Neural progenitor cell (in vitro differentiated cells): ENCODE measurements at regions not wholly inside any gene's neighbourhood (a gene's known extent, or its start where the extent isn't known, plus 50 kb on each side); places are given as distances from the start of the nearest gene placed in this dataset.
A peak's percentile ranks its signal among the peaks of the same experiment; 100 is the strongest.

Source experiments
- DNase-seq: peaks from one replicate; pipeline ENCODE4 v3.0.0-alpha.2; 2016; ENCODE audit warnings: low spot score
- H2AFZ ChIP-seq: fragments of 200-600 bp; sonication (generic); replicated peaks from 2 replicates; pipeline ENCODE4 v1.6.1; 2016; ENCODE audit warnings: antibody characterized with exemption
- H3F3A ChIP-seq: fragments of 200-600 bp; sonication (generic); 2 replicates; pipeline ENCODE4 v1.6.1; 2016; ENCODE audit warnings: antibody characterized with exemption, low read depth
- H3K27ac ChIP-seq: fragments of 200-600 bp; sonication (generic); 2 replicates; pipeline ENCODE4 v1.5.1; 2016; ENCODE audit warnings: mild to moderate bottlenecking
- H3K27me3 ChIP-seq: fragments of 200-600 bp; sonication (generic); 2 replicates; pipeline ENCODE4 v1.6.1; 2016; ENCODE audit warnings: mild to moderate bottlenecking, moderate library complexity
- H3K36me3 ChIP-seq: fragments of 200-600 bp; sonication (generic); 2 replicates; pipeline ENCODE4 v1.5.1; 2016
- H3K4me1 ChIP-seq: fragments of 200-600 bp; sonication (generic); 2 replicates; pipeline ENCODE4 v1.6.1; 2016; ENCODE audit warnings: mixed run types
- H3K4me2 ChIP-seq: fragments of 200-600 bp; sonication (generic); 2 replicates; pipeline ENCODE4 v1.6.1; 2016
- H3K4me3 ChIP-seq: fragments of 200-600 bp; sonication (generic); 2 replicates; pipeline ENCODE4 v1.5.1; 2016
- H3K79me2 ChIP-seq: fragments of 200-600 bp; sonication (generic); 2 replicates; pipeline ENCODE4 v1.6.1; 2016; ENCODE audit warnings: low read depth
- H3K9ac ChIP-seq: fragments of 200-600 bp; sonication (generic); 2 replicates; pipeline ENCODE4 v1.6.1; 2016
- H3K9me3 ChIP-seq: fragments of 200-600 bp; sonication (generic); 2 replicates; pipeline ENCODE4 v1.5.1; 2016; ENCODE audit warnings: low read depth
- H4K20me1 ChIP-seq: fragments of 200-600 bp; sonication (generic); 2 replicates; pipeline ENCODE4 v1.6.1; 2016; ENCODE audit warnings: low read depth
- H3K27ac Mint-ChIP-seq: 3 replicates; pipeline ENCODE4 v1.8.0; 2021; ENCODE audit warnings: mixed read lengths
- H3K27me3 Mint-ChIP-seq: 2 replicates; pipeline ENCODE4 v1.8.0; 2022; ENCODE audit warnings: low read depth, mild to moderate bottlenecking, inconsistent platforms, moderate library complexity, mixed read lengths; ENCODE audit not compliant: insufficient read depth
- H3K36me3 Mint-ChIP-seq: 3 replicates; pipeline ENCODE4 v1.8.0; 2021; ENCODE audit warnings: mixed read lengths
- H3K4me1 Mint-ChIP-seq: 3 replicates; pipeline ENCODE4 v1.8.0; 2021; ENCODE audit warnings: mixed read lengths
- H3K4me3 Mint-ChIP-seq: 3 replicates; pipeline ENCODE4 v1.8.0; 2021; ENCODE audit warnings: mild to moderate bottlenecking, moderate library complexity, mixed read lengths
- H3K9me3 Mint-ChIP-seq: 3 replicates; pipeline ENCODE4 v1.8.0; 2020; ENCODE audit warnings: mixed read lengths
- CTCF ChIP-seq: fragments of 200-600 bp; sonication (generic); IDR thresholded peaks from 2 replicates; pipeline ENCODE4 v1.5.1; 2017; ENCODE audit warnings: antibody characterized with exemption, mild to moderate bottlenecking
- EZH2 ChIP-seq: fragments of 200-600 bp; sonication (generic); IDR thresholded peaks from 2 replicates; pipeline ENCODE4 v1.6.1; 2017; ENCODE audit warnings: antibody characterized with exemption, mild to moderate bottlenecking, moderate library complexity
- EZH2phosphoT487 ChIP-seq: fragments of 200-600 bp; sonication (generic); IDR thresholded peaks from 2 replicates; pipeline ENCODE4 v1.6.1; 2017; ENCODE audit warnings: antibody characterized with exemption

DNA sequence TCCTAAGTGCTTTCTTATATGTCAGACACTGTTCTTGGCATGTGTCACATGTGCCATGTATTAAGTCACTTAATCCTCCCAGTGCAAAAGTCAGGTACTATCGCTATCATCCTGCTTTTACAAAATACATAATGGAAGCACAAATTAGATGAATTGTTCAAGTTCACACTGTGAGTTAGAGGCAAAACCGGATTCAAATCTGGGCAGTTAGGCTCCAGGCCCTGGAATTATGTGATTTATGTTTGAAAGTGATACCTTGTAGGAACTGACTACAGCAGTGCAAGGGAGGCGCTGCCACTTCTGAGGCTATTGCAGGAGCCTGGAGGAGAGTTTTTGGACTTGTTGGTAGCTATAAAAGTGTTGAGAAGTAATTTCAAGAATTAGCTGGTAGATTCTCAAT is 358.3 kb downstream of the HLX start:
- no peaks in the 10 kb centered on the region for H3K36me3 ChIP-seq
- H3K79me2 ChIP-seq, result no peaks in the 10 kb centered on the region
- H3K27ac Mint-ChIP-seq, result no peak overlapping the region
- no peaks in the 10 kb centered on the region for H3F3A ChIP-seq
- no peak overlapping the region for H3K27ac ChIP-seq
- H3K27me3 ChIP-seq, result no peaks in the 10 kb centered on the region
- no peak for DNase-seq
- H3K4me1 Mint-ChIP-seq, result no peaks in the 10 kb centered on the region
- H3K4me3 ChIP-seq, result no peak overlapping the region
- H3K4me1 ChIP-seq, result no peaks in the 10 kb centered on the region
- no peak overlapping the region for H2AFZ ChIP-seq
- H4K20me1 ChIP-seq, result no peaks in the 10 kb centered on the region
- H3K9me3 Mint-ChIP-seq, result peaks cover under 1% of the 10 kb centered on the region
- H3K36me3 Mint-ChIP-seq, result no peaks in the 10 kb centered on the region
- H3K9me3 ChIP-seq, result no peaks in the 10 kb centered on the region
- no peak overlapping the region for H3K9ac ChIP-seq
- H3K27me3 Mint-ChIP-seq, result no peaks in the 10 kb centered on the region
- TF ChIP-seq EZH2phosphoT487 (no peak), EZH2 (no peak), CTCF (no peak)
- no peak overlapping the region for H3K4me3 Mint-ChIP-seq
- H3K4me2 ChIP-seq, result no peak overlapping the region

- H4K20me1 ChIP-seq, result no peaks in the 10 kb centered on the region
- Mint-ChIP-seq H3K4me3 (no peak overlapping the region), H3K4me1 (no peaks in the 10 kb centered on the region), H3K36me3 (no peaks in the 10 kb centered on the region), H3K27me3 (no peaks in the 10 kb centered on the region), H3K27ac (no peak overlapping the region), H3K9me3 (peaks cover 2% of the 10 kb centered on the region)
- no peaks in the 10 kb centered on the region for H3K9me3 ChIP-seq
- H3K36me3 ChIP-seq, result no peaks in the 10 kb centered on the region
- no peaks in the 10 kb centered on the region for H3K4me1 ChIP-seq
- no peak overlapping the region for H3K4me3 ChIP-seq
- no peak overlapping the region for H3K9ac ChIP-seq
- H3K27me3 ChIP-seq, result no peaks in the 10 kb centered on the region
- DNase-seq, result no peak
- H3F3A ChIP-seq, result no peaks in the 10 kb centered on the region
- no peak overlapping the region for H3K4me2 ChIP-seq
- H3K79me2 ChIP-seq, result no peaks in the 10 kb centered on the region
- no peak overlapping the region for H3K27ac ChIP-seq
- TF ChIP-seq EZH2, result no peak
- no peak overlapping the region for H2AFZ ChIP-seq
Observed at GRCh38 chr1:221239181-221239580, 359.9 kb downstream of the HLX start.

DNA sequence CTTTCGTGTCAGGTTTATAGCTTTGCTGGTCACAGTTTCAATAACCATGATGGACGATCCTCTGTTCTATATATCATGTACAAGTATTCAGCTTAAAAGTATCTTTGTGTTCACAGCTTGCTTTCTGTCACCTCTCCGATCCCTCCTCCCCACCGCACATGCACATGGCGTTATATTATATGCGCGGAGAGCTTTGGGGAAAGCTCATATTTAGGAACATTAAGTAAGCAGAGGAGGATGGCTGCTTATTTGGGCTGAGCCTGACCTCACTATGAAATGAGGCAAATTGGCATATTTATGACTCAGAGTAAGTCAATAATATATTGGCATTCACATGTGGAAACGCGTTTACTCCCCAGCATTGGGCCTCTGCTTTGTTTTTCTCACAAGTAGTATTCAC is 360.5 kb downstream of the HLX start:
- Histone ChIP-seq H3K4me3 (no peak overlapping the region), H3K27ac (no peak overlapping the region), H3K79me2 (no peaks in the 10 kb centered on the region), H3K9me3 (no peaks in the 10 kb centered on the region), H3K4me2 (no peak overlapping the region), H3K9ac (no peak overlapping the region), H3K36me3 (no peaks in the 10 kb centered on the region), H4K20me1 (no peaks in the 10 kb centered on the region), H2AFZ (no peak overlapping the region), H3F3A (no peaks in the 10 kb centered on the region), H3K4me1 (no peaks in the 10 kb centered on the region), H3K27me3 (no peaks in the 10 kb centered on the region)
- no peak overlapping the region for H3K27ac Mint-ChIP-seq
- H3K27me3 Mint-ChIP-seq, result no peaks in the 10 kb centered on the region
- no peaks in the 10 kb centered on the region for H3K36me3 Mint-ChIP-seq
- no peak for DNase-seq
- no peak overlapping the region for H3K4me3 Mint-ChIP-seq
- TF ChIP-seq CTCF (no peak), EZH2phosphoT487 (no peak), EZH2 (no peak)
- no peaks in the 10 kb centered on the region for H3K4me1 Mint-ChIP-seq
- peaks cover 2% of the 10 kb centered on the region for H3K9me3 Mint-ChIP-seq

DNA sequence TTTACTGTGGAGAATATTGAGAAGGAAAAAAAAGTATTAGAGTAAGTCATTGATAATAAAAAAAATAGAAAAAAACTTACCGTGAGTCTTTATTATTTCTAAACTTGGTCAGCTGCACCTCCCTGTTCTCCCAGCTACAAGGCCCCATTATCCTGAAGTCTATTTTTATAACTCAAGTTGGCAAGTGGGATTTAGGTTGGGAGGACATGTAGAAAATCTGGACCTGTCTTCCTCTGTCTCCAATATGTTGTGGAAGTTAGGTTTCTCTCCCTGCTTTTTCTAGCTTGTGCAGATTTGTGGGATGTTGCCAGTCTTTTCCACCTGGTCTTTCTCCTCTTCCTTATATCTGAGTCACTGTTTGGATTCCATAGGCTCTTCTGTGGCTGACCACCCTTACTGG is 361.4 kb downstream of the HLX start:
- Histone ChIP-seq H3K27ac (no peak overlapping the region), H3K79me2 (no peaks in the 10 kb centered on the region), H3K9ac (no peak overlapping the region), H3F3A (no peaks in the 10 kb centered on the region), H3K27me3 (no peaks in the 10 kb centered on the region), H3K4me2 (no peak overlapping the region), H2AFZ (peak overlapping the region; percentile 56), H4K20me1 (no peaks in the 10 kb centered on the region), H3K4me3 (no peak overlapping the region), H3K9me3 (no peaks in the 10 kb centered on the region), H3K36me3 (no peaks in the 10 kb centered on the region), H3K4me1 (no peaks in the 10 kb centered on the region)
- Mint-ChIP-seq H3K4me1 (no peaks in the 10 kb centered on the region), H3K27me3 (no peaks in the 10 kb centered on the region), H3K9me3 (peaks cover 2% of the 10 kb centered on the region), H3K36me3 (no peaks in the 10 kb centered on the region), H3K4me3 (no peak overlapping the region), H3K27ac (no peak overlapping the region)
- DNase-seq, result no peak
- TF ChIP-seq CTCF, result no peak
- no peak for TF ChIP-seq EZH2phosphoT487
